ENCODE measurements at regions not wholly inside any gene's neighbourhood (a gene's known extent, or its start where the extent isn't known, plus 50 kb on each side); places are given as distances from the start of the nearest gene placed in this dataset.

DNA sequence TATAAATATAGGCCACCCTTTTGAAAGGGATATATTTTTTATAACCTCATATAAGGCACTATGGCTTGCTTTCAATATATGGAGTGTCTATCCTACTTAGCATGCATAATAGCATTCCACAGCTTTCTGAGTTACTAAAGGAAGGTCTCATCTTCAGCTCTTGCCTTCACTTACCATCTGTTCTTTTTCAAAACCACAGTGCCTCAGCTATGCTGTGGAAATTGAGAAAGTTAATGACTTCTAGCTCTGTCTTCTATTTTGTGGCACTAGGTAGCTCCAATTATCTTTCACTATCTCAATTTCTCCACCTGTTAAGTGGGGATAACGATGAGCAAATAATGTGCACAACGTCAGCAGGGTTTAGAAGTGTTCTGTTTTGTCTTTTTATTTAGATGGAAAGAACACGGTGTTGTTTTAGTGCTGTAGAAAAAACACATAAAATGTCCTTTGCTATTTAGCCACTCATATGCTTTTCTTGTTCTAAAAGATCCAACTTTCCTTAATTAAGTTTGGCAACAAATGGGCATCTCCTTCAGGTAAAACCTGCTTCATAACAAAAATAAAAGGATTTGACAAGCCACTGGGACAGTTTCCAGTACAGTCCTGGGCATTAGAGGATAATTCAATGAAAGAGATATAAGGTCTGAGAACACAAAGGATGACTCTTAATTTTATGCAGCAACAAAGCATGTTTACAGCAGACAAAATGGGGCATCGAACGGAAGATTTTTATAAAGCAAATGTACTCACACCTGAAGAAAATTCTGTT is 462.0 kb upstream of the SYT1 start:
- DNase-seq (ENCODE audit: extremely low spot score) = no peak
- POLR2A ChIA-PET = no interaction called here
- TF ChIP-seq FOXK2 (IDR thresholded peaks at IDR 0.05) = no peak
- no peak for TF ChIP-seq CTBP1 (IDR thresholded peaks at IDR 0.05; ENCODE audit: borderline replicate concordance)
- no peak for TF ChIP-seq ELF4 (IDR thresholded peaks at IDR 0.05)
- no peak for TF ChIP-seq ARNT (IDR thresholded peaks at IDR 0.05)
- no peak for TF ChIP-seq ZNF384 (IDR thresholded peaks at IDR 0.05)
- TF ChIP-seq HDGF (IDR thresholded peaks at IDR 0.05; ENCODE audit: borderline replicate concordance) = no peak
- TF ChIP-seq SP1 (IDR thresholded peaks at IDR 0.05) = no peak
- no peak for TF ChIP-seq TARDBP (IDR thresholded peaks at IDR 0.05)
- TF ChIP-seq, protein P1, sequence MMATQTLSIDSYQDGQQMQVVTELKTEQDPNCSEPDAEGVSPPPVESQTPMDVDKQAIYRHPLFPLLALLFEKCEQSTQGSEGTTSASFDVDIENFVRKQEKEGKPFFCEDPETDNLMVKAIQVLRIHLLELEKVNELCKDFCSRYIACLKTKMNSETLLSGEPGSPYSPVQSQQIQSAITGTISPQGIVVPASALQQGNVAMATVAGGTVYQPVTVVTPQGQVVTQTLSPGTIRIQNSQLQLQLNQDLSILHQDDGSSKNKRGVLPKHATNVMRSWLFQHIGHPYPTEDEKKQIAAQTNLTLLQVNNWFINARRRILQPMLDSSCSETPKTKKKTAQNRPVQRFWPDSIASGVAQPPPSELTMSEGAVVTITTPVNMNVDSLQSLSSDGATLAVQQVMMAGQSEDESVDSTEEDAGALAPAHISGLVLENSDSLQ (IDR thresholded peaks at IDR 0.05) = no peak
- no peak for TF ChIP-seq NFRKB (IDR thresholded peaks at IDR 0.05)
- CTCF ChIA-PET = no interaction called here

DNA sequence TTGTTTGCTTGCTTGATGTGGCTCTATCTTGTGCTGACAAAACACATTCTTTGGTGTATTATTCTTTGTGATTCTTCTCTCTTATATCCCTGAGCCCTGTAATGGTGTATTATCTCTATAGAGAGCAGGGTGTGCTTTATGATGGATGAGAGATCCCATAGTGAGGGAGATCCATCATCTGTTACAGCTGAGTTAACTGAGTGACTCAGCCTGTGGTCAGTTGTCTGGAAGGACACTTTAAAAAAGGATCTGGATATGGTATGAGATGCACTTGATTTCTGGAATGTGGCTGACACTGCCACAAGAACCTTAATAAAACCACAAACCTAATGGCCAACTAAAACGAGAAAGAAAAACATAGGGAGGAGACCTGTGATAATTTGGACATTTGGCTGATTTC is 461.4 kb upstream of the SYT1 start:
- DNase-seq (ENCODE audit: extremely low spot score) = no peak
- CTCF ChIA-PET = no interaction called here
- TF ChIP-seq HDGF (IDR thresholded peaks at IDR 0.05; ENCODE audit: borderline replicate concordance) = no peak
- TF ChIP-seq FOXM1 (IDR thresholded peaks at IDR 0.05; ENCODE audit: borderline replicate concordance) = no peak
- TF ChIP-seq TARDBP (IDR thresholded peaks at IDR 0.05) = no peak
- TF ChIP-seq, protein P1 (IDR thresholded peaks at IDR 0.05) = no peak
- TF ChIP-seq FOXK2 (IDR thresholded peaks at IDR 0.05) = no peak
- no peak for TF ChIP-seq NFRKB (IDR thresholded peaks at IDR 0.05)
- TF ChIP-seq ZNF384 (IDR thresholded peaks at IDR 0.05) = no peak
- no peak for TF ChIP-seq BHLHE40 (IDR thresholded peaks at IDR 0.05; ENCODE audit: borderline replicate concordance)
- TF ChIP-seq LEF1 (IDR thresholded peaks at IDR 0.05; ENCODE audit: borderline replicate concordance) = no peak
- TF ChIP-seq SP1 (IDR thresholded peaks at IDR 0.05) = no peak
- no peak for TF ChIP-seq L3MBTL2 (conservative IDR thresholded peaks at IDR 0.05)
- TF ChIP-seq ARNT (IDR thresholded peaks at IDR 0.05) = no peak
- no peak for TF ChIP-seq CTBP1 (IDR thresholded peaks at IDR 0.05; ENCODE audit: borderline replicate concordance)
- TF ChIP-seq ELF4 (IDR thresholded peaks at IDR 0.05) = no peak
- TF ChIP-seq FOXA1 (IDR thresholded peaks at IDR 0.05) = no peak
- no peak for TF ChIP-seq SUZ12 (IDR thresholded peaks at IDR 0.05)

DNA sequence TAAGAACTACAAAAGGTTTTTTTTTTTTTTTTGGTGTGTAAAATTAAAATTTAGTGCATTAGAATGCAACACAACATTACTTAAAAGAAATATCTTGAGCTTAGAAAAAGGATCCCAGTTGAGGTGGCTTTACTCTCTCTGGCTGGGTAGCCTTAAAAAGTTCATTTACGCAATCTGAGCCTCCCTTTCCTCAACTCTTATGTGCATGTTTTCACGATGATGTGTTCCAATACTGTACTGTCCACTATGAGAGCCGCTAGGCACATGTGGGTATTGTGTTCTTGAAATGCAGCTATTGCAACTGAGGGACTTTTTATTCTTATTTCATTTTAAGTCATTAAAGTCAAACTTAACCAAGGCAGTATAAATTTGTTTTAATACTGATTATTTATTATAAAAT is 460.9 kb upstream of the SYT1 start:
- CTCF ChIA-PET = no interaction called here
- no peak for DNase-seq (ENCODE audit: extremely low spot score)
- POLR2A ChIA-PET = no interaction called here
- no peak for TF ChIP-seq ARNT (IDR thresholded peaks at IDR 0.05)
- no peak for TF ChIP-seq HDGF (IDR thresholded peaks at IDR 0.05; ENCODE audit: borderline replicate concordance)
- no peak for TF ChIP-seq CTBP1 (IDR thresholded peaks at IDR 0.05; ENCODE audit: borderline replicate concordance)
- no peak for TF ChIP-seq BHLHE40 (IDR thresholded peaks at IDR 0.05; ENCODE audit: borderline replicate concordance)
- TF ChIP-seq FOXK2 (IDR thresholded peaks at IDR 0.05) = no peak
- TF ChIP-seq SUZ12 (IDR thresholded peaks at IDR 0.05) = no peak
- no peak for TF ChIP-seq FOXA1 (IDR thresholded peaks at IDR 0.05)

More for the DNA sequence above, 461.4 kb upstream of the SYT1 start:
- POLR2A ChIA-PET = no interaction called here

DNA sequence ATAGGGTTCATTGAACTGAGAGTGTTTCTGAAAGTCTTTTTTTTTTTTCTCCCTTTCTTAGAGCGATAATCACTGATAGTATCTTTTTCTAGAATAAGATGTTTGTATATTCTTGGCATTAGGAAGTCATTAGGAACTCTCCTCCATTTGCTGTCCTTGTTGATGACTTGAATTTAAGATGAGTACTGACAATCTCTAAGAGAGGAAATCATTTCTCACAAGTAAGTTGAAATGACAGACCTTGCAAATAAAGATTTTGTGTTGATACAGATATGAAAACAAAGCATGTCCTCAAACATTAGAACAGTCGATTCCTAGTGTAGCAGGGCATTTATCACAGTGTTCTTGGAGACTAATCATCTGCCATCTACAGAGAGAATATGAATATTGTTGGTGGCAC is 458.4 kb upstream of the SYT1 start:
- POLR2A ChIA-PET = no interaction called here
- TF ChIP-seq FOXK2 (IDR thresholded peaks at IDR 0.05) (no peak), L3MBTL2 (conservative IDR thresholded peaks at IDR 0.05) (no peak), ZNF384 (IDR thresholded peaks at IDR 0.05) (no peak), FOXA1 (IDR thresholded peaks at IDR 0.05) (no peak)
- TF ChIP-seq, protein P1 (IDR thresholded peaks at IDR 0.05) = no peak
- CTCF ChIA-PET = no interaction called here
- no peak for DNase-seq (ENCODE audit: extremely low spot score)

DNA sequence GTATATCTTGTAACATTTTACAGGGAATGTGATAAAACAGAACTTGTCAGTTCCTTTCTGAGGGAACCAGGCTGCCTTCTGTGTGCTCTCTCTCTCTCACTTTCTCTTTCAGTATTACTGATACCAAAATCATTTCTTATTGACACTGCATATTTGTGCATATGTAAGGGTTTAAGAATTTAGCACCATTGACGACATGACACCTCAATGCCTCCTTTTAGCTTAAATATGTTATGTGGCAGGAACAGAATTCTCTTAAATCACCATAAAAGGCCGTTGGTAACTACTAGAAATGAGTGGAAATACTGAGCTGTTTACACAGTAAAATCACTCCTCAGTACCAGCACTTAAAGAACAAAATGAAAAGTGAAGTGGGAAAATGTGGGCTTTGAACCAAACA is 457.7 kb upstream of the SYT1 start:
- TF ChIP-seq FOXK2 (IDR thresholded peaks at IDR 0.05) (no peak), FOXA1 (IDR thresholded peaks at IDR 0.05) (no peak), ARNT (IDR thresholded peaks at IDR 0.05) (no peak), NFRKB (IDR thresholded peaks at IDR 0.05) (no peak), HDGF (IDR thresholded peaks at IDR 0.05; ENCODE audit: borderline replicate concordance) (no peak), SP1 (IDR thresholded peaks at IDR 0.05) (no peak), ZNF384 (IDR thresholded peaks at IDR 0.05) (no peak), L3MBTL2 (conservative IDR thresholded peaks at IDR 0.05) (no peak), BHLHE40 (IDR thresholded peaks at IDR 0.05; ENCODE audit: borderline replicate concordance) (no peak), FOXM1 (IDR thresholded peaks at IDR 0.05; ENCODE audit: borderline replicate concordance) (no peak)
- TF ChIP-seq, protein P1 (IDR thresholded peaks at IDR 0.05) = no peak
- POLR2A ChIA-PET = no interaction called here
- no peak for DNase-seq (ENCODE audit: extremely low spot score)
- CTCF ChIA-PET = interaction anchor here (0.8 kb wide), 1 partner anchor 938 kb away, joined by 3 read pairs; no protein-coding TSS in a partner anchor

DNA sequence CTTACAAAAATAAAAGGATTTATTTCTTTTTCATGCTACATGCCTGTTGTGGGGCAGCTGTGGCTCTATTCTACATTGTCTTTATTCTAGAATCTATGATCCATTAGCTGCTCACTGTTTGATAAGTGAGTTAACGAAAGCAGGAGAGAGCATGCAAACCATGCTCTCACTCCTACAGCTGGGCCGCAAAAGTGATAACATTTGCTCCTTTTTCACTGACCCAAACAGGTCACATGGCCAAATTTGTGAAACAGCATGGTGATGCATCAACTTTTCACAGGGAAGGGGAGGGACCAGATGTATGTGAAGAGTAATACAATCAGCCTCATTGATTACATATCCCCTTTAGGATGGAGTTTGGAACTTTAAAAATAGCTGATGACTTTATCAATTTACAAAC is 456.9 kb upstream of the SYT1 start:
- POLR2A ChIA-PET = no interaction called here
- no peak for TF ChIP-seq FOXA1 (IDR thresholded peaks at IDR 0.05)
- TF ChIP-seq NFRKB (IDR thresholded peaks at IDR 0.05) = no peak
- TF ChIP-seq SUZ12 (IDR thresholded peaks at IDR 0.05) = no peak
- TF ChIP-seq ELF4 (IDR thresholded peaks at IDR 0.05) = no peak
- no peak for TF ChIP-seq HDGF (IDR thresholded peaks at IDR 0.05; ENCODE audit: borderline replicate concordance)
- no peak for TF ChIP-seq TARDBP (IDR thresholded peaks at IDR 0.05)
- no peak for TF ChIP-seq FOXM1 (IDR thresholded peaks at IDR 0.05; ENCODE audit: borderline replicate concordance)
- no peak for TF ChIP-seq BHLHE40 (IDR thresholded peaks at IDR 0.05; ENCODE audit: borderline replicate concordance)
- no peak; the same call in 1 of the 2 replicates for TF ChIP-seq L3MBTL2 (conservative IDR thresholded peaks at IDR 0.05)
- TF ChIP-seq ZNF384 (IDR thresholded peaks at IDR 0.05) = no peak
- TF ChIP-seq LEF1 (IDR thresholded peaks at IDR 0.05; ENCODE audit: borderline replicate concordance) = no peak
- TF ChIP-seq FOXK2 (IDR thresholded peaks at IDR 0.05) = no peak
- no peak for TF ChIP-seq SP1 (IDR thresholded peaks at IDR 0.05)
- TF ChIP-seq, protein P1 (IDR thresholded peaks at IDR 0.05) = no peak
- TF ChIP-seq ARNT (IDR thresholded peaks at IDR 0.05) = no peak
- CTCF ChIA-PET = interaction anchor here (0.6 to 0.8 kb wide), 2 partner anchors 228 to 937 kb away, joined by 3 read pairs; no protein-coding TSS in a partner anchor
- DNase-seq (ENCODE audit: extremely low spot score) = no peak

Data from HEK293T (cell line).